ENCODE measurements at regions not wholly inside any gene's neighbourhood (a gene's known extent, or its start where the extent isn't known, plus 50 kb on each side); places are given as distances from the start of the nearest gene placed in this dataset.

DNA sequence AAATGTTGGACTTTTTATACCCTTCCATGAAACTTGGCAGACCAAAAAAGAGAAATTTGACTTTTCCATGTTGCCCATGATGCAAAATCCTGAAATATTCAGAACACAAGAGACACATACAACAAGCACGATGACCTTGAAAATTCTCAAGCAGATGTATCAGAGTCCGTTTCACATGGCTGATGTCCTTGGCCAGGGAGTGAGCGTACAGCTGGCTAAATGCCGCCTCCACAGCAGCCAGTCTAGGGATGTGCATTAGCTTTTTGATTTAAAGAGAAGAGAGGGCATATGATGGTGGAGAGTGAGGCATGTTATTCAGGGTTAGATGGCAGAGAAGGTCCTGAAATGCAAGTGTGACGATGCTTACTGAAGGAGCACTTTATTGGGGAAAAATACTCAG, 148.0 kb upstream of the SEMA6A start:
- TF ChIP-seq, protein P1, sequence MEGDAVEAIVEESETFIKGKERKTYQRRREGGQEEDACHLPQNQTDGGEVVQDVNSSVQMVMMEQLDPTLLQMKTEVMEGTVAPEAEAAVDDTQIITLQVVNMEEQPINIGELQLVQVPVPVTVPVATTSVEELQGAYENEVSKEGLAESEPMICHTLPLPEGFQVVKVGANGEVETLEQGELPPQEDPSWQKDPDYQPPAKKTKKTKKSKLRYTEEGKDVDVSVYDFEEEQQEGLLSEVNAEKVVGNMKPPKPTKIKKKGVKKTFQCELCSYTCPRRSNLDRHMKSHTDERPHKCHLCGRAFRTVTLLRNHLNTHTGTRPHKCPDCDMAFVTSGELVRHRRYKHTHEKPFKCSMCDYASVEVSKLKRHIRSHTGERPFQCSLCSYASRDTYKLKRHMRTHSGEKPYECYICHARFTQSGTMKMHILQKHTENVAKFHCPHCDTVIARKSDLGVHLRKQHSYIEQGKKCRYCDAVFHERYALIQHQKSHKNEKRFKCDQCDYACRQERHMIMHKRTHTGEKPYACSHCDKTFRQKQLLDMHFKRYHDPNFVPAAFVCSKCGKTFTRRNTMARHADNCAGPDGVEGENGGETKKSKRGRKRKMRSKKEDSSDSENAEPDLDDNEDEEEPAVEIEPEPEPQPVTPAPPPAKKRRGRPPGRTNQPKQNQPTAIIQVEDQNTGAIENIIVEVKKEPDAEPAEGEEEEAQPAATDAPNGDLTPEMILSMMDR (IDR thresholded peaks at IDR 0.05), result no peak
- TF ChIP-seq POLR2AphosphoS5 (IDR thresholded peaks at IDR 0.05; ENCODE audit: insufficient read depth in 1 of 2, low read depth in 1 of 2) (no peak), POLR2A (IDR thresholded peaks at IDR 0.05) (no peak)

All from vagina (tissue), 2 donors.